ENCODE measurements at regions not wholly inside any gene's neighbourhood (a gene's known extent, or its start where the extent isn't known, plus 50 kb on each side); places are given as distances from the start of the nearest gene placed in this dataset.

DNA sequence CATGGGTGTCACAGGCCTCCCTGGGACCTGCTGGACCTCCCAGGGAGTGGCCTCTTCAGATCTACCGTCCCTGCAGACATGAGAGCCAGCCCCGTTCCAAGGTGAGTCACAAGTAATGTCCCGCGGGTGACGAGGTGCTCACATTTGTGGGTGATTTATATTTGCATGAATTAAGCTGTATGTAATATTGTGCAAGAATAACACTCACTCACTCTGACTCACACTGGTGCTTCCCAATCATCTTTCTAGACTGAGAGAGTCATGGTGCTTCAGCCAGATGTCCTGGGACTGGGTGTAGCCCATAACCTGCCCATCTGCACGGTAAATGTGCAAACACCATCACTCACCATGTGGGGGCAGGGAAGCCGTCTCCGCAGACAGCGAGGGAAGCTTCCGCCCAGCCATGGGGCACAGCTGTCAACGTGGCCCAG, 347.5 kb upstream of the SALL3 start:
- TF ChIP-seq, protein P1, sequence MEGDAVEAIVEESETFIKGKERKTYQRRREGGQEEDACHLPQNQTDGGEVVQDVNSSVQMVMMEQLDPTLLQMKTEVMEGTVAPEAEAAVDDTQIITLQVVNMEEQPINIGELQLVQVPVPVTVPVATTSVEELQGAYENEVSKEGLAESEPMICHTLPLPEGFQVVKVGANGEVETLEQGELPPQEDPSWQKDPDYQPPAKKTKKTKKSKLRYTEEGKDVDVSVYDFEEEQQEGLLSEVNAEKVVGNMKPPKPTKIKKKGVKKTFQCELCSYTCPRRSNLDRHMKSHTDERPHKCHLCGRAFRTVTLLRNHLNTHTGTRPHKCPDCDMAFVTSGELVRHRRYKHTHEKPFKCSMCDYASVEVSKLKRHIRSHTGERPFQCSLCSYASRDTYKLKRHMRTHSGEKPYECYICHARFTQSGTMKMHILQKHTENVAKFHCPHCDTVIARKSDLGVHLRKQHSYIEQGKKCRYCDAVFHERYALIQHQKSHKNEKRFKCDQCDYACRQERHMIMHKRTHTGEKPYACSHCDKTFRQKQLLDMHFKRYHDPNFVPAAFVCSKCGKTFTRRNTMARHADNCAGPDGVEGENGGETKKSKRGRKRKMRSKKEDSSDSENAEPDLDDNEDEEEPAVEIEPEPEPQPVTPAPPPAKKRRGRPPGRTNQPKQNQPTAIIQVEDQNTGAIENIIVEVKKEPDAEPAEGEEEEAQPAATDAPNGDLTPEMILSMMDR (conservative IDR thresholded peaks at IDR 0.05; ENCODE audit: low read length), result no peak
- H3K4me3 ChIP-seq (ENCODE audit: low read length), result no peak overlapping the region
- DNase-seq (ENCODE audit: low read depth), result no peak

DNA sequence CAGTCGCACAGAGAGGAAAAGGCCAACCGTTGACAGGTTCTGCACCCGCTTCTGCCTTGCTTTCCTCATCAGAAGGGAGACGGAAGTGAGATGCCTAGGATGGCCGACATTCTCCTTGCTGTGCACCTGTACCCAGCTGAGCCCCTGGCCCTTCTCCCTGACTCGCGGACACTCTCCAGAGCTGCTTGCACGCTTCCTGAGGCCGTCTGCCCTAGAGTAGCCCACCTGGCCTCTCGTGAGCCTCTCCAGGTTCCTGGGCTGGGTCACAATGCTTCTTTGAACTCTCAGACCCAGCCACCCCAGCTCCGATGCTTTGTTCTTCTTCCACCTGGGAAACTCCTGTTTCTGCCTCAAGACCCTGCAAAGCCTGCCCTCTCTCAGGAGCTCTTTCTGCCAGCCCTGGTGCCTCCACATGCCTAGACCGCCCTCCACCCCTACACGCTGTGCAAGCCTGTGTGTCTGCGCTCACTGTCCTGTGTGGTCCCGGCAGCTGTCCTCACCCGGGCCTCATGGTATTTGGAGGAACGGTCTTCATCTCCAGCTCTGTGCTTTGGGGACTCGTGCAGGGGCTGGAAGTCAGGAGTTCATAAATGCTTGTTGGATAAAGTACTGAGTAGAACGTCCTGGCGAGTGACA, 345.4 kb upstream of the SALL3 start:
- DNase-seq (ENCODE audit: low read depth), result no peak
- TF ChIP-seq, protein P1 (conservative IDR thresholded peaks at IDR 0.05; ENCODE audit: low read length), result no peak
- H3K4me3 ChIP-seq (ENCODE audit: low read length), result no peak overlapping the region

DNA sequence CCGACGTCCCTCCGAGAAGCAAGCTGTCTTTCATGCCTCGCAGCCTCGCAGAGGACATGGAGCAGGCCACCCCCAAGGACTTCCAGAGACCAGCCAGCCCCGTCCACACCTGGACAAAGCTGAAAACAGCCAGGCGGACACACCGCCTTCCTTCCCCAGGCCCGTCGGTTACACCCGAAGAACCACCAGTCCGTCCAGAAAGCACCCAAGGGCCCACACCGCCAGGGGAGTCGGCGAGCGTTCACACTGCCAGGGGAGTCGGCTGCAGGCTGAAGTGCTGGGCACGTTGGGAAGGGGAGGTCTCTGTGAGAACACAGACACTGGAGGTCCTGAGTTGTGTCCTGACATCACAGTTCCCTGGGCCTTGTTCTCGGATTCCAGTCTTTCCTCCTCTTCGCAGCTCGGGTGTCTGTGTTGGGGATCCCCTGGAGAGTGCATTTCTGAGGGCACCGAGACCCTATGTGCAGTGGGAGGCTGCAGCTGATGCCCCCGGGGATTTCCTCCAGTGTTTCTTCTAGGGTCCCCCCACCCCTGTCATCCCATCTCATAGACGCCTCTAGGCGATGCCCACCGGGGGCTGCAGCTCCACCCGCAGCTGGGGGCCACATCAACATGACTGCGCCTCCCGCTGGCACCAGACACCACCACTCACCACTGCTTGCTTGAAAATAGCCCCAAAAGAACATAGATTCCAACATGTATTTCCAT, 344.4 kb upstream of the SALL3 start:
- H3K4me3 ChIP-seq (ENCODE audit: low read length), result no peak overlapping the region
- no peak for DNase-seq (ENCODE audit: low read depth)
- TF ChIP-seq, protein P1 (conservative IDR thresholded peaks at IDR 0.05; ENCODE audit: low read length), result no peak

DNA sequence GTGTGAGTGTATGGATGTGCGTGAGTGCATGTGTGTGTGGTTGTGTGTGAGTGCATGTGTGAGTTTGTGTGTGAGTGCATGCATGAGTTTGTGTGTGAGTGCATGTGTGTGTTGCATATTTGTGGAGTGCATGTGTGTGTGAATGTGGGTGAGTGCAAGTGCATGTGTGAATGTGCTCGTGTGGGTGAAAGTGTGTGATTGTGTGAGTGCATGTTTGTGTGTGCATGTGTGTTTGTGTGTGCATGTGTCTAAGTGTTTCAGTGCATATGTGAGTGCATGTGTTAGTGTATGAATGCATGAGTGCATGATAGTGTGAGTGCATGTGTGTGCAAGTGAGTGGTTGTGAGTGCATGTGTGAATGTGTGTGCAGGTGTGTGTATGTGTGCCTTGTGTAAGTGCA, 343.4 kb upstream of the SALL3 start:
- H3K4me3 ChIP-seq (ENCODE audit: low read length), result no peak overlapping the region
- TF ChIP-seq, protein P1 (conservative IDR thresholded peaks at IDR 0.05; ENCODE audit: low read length), result no peak
- DNase-seq (ENCODE audit: low read depth), result no peak

DNA sequence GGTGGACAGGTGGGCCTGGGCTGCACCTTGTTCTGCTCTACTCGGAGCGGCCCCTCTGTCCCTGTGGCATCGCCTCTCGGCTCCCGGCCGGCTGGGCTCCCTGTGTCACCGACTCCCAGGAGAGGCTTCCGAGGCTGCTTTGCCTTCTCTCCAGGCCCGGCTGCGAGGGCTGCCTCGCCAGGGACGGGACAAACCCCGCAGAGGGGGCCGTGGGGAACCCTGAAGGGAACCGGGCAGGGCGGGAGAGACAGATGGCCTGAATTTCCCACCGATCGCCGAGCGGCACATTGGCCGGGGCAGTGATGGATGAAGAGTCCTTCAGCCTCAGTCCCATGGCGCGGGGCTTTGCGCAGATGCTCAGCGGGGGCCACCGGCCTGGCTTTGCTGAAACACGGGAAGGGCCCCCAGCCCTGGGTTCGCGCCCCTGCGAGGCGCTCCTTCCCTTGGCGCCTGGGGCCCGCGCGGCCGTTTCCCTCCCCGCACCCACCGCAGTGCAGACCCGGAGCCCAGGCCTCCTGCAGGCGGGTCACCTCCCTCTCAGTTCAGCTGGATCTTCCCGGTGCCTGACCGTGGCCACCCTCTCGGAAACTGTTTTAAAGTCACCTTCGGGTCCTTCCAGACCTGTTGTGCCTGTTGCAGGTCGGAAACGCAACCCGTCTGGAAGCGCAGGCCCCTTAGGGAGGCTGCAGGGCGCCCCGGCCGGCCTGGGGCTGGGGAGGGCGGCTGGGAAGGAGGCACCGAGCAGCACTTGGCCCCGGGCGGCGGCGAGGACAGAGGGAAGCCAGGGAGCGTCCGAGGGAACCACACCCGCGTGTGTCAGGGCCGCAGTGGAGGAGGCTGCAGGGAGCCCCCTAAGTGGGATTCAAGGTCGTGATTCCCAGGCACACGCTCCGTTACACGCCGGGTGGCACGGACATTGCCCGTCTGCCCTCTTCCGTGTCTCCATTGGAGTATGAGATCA, 341.9 kb upstream of the SALL3 start:
- DNase-seq (ENCODE audit: low read depth), result no peak
- TF ChIP-seq, protein P1 (conservative IDR thresholded peaks at IDR 0.05; ENCODE audit: low read length), result no peak
- no peak overlapping the region for H3K4me3 ChIP-seq (ENCODE audit: low read length)

DNA sequence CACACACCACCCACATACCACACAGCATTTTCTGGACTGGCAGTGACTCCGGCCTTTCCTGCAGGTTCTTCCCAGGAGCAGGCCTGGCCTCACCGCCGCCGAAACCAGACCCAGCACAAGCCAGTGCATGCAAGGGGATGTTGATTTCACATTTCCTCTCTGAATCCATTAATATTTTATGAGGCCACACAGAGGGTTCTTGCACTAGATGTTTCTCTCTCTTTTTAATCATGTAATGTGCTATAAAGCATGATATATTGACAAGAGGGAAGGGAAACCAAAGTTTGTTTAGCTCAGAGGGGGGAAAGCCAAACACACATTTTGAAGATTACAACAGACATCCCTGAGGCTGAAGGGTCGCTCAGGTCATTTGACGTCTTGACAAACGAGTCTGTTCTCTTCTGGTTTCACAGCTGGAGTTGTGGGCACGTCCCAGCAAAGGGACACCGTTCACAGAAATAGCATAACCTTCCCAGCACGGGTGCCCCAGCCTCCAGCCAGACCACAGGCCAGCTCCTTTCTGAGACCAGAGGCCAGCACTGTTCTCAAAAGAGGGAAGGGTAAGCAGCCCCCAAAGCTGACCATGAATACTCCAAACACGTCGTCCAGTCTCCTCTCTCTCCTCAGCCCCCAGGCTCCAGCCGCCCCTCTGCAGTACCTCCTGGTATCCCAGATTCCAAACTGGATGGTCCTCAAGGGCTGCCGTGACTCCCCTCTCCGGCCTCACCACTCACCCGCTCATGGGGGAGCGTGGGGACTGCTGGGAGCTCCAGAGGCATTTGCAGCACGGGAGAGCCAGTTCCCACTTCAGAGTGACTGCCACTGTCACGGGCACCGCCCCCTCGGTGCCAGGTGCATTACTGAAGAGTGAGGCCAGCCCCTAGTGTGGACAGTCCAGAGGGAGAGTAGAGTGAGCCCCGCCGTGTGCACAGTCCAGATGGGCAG, 340.3 kb upstream of the SALL3 start:
- H3K4me3 ChIP-seq (ENCODE audit: low read length), result no peak overlapping the region
- no peak for DNase-seq (ENCODE audit: low read depth)
- TF ChIP-seq, protein P1 (conservative IDR thresholded peaks at IDR 0.05; ENCODE audit: low read length), result no peak

Data from AG10803 (cell line).